ENCODE measurements at regions not wholly inside any gene's neighbourhood (a gene's known extent, or its start where the extent isn't known, plus 50 kb on each side); places are given as distances from the start of the nearest gene placed in this dataset.

DNA sequence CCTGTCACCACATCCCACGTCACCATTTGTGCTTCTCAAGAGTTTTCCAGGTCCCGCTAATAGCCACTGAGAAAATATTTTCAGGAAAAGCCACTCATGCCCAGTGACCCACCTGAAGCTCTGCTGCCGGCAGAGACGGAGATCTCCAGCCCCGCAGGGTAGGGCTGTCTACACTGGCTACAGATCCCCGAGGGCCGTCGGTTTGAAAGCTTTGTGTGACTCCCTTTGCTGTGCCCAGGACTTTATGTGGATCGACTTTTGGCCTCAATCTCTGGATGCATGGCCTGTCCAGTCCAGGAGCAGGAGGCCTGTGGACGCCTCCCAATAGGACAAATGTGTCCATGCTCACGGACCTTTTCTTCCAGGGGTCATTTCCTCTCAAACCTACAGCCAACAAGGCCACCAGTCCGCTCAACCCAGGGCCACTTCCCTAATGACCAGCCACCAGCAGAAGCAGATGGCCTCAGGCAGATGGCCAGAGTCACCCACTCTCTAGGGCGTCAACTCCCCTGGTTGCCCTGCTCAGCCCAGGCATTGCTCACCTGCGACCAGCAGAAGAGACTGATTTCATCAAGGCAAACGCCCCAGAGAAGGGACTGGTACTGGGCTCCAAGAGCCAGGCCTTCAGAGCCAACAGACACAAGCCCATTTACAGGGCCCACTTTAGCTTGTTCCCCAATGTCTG is 76.4 kb downstream of the OAT start:
- Histone ChIP-seq H3K79me1 (ENCODE audit: insufficient read depth, low read depth, low read length, poor library complexity, severe bottlenecking) (no peaks in the 10 kb centered on the region), H3K23ac (ENCODE audit: insufficient read length, low read depth, low read length) (peak overlapping the region; percentile 21), H3K4me2 (ENCODE audit: insufficient read depth, insufficient read length, low read length) (no peak overlapping the region), H2BK5ac (ENCODE audit: insufficient read length, low read length) (no peak overlapping the region), H3K23me2 (ENCODE audit: insufficient read length, low read depth, low read length, poor library complexity, severe bottlenecking) (no peaks in the 10 kb centered on the region), H3K14ac (ENCODE audit: insufficient read depth, low read length) (no peak overlapping the region), H2BK20ac (ENCODE audit: low read depth, low read length, poor library complexity, severe bottlenecking) (no peak overlapping the region), H2BK120ac (ENCODE audit: low read depth, low read length, poor library complexity, severe bottlenecking) (no peak overlapping the region), H4K20me1 (ENCODE audit: control insufficient read depth, insufficient read depth, insufficient read length) (no peaks in the 10 kb centered on the region), H3K27ac (ENCODE audit: insufficient read length, low read depth, low read length) (no peak overlapping the region), H4K5ac (ENCODE audit: insufficient read length, low read depth, low read length) (no peak overlapping the region), H2AFZ (ENCODE audit: low read length) (no peak overlapping the region), H4K8ac (replicated peaks; ENCODE audit: insufficient read length, low read depth, low read length) (no peak overlapping the region), H3T11ph (ENCODE audit: low read length) (no peak overlapping the region), H3K9me3 (ENCODE audit: control insufficient read depth, low read depth, low read length) (no peaks in the 10 kb centered on the region), H3K79me2 (ENCODE audit: insufficient read depth, low read length) (no peaks in the 10 kb centered on the region), H2BK15ac (ENCODE audit: low read depth, low read length) (no peak overlapping the region), H3K56ac (ENCODE audit: insufficient read length, low read depth, low read length) (no peak overlapping the region), H3K4ac (ENCODE audit: low read depth, low read length) (no peak overlapping the region), H4K91ac (ENCODE audit: insufficient read length, low read depth, low read length) (no peak overlapping the region), H3K9ac (ENCODE audit: extremely low read depth, insufficient read length, low read length) (no peak overlapping the region), H3K4me1 (ENCODE audit: insufficient read depth, low read length) (no peaks in the 10 kb centered on the region), H3K27me3 (ENCODE audit: insufficient read depth, low read length) (no peaks in the 10 kb centered on the region), H2AK5ac (ENCODE audit: insufficient read length, low read length) (no peak overlapping the region), H3K18ac (ENCODE audit: insufficient read length, low read depth, low read length) (no peak overlapping the region), H2BK12ac (ENCODE audit: insufficient read length, low read depth, low read length) (no peak overlapping the region)
- Mint-ChIP-seq H3K27ac (no peak overlapping the region), H3K4me1 (peaks cover 5% of the 10 kb centered on the region in 2 experiments; a peak in 3 of 4 replicates), H3K9me3 (no peaks in the 10 kb centered on the region), H3K27me3 (ENCODE audit: low read depth) (peaks cover 3% of the 10 kb centered on the region), H3K4me3 (no peak overlapping the region), H3K36me3 (ENCODE audit: insufficient read depth in 1 of 3, low read depth in 3 of 3) (no peaks in the 10 kb centered on the region)
- TF ChIP-seq, protein P1, sequence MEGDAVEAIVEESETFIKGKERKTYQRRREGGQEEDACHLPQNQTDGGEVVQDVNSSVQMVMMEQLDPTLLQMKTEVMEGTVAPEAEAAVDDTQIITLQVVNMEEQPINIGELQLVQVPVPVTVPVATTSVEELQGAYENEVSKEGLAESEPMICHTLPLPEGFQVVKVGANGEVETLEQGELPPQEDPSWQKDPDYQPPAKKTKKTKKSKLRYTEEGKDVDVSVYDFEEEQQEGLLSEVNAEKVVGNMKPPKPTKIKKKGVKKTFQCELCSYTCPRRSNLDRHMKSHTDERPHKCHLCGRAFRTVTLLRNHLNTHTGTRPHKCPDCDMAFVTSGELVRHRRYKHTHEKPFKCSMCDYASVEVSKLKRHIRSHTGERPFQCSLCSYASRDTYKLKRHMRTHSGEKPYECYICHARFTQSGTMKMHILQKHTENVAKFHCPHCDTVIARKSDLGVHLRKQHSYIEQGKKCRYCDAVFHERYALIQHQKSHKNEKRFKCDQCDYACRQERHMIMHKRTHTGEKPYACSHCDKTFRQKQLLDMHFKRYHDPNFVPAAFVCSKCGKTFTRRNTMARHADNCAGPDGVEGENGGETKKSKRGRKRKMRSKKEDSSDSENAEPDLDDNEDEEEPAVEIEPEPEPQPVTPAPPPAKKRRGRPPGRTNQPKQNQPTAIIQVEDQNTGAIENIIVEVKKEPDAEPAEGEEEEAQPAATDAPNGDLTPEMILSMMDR (conservative IDR thresholded peaks at IDR 0.05): no peak
- no CpG with 5 or more reads among the region's 15 CpGs for WGBS (ENCODE audit: extremely low coverage, insufficient read length, low lambda C conversion rate)
- peak; percentile 12 for DNase-seq
